ENCODE measurements at regions not wholly inside any gene's neighbourhood (a gene's known extent, or its start where the extent isn't known, plus 50 kb on each side); places are given as distances from the start of the nearest gene placed in this dataset.

DNA sequence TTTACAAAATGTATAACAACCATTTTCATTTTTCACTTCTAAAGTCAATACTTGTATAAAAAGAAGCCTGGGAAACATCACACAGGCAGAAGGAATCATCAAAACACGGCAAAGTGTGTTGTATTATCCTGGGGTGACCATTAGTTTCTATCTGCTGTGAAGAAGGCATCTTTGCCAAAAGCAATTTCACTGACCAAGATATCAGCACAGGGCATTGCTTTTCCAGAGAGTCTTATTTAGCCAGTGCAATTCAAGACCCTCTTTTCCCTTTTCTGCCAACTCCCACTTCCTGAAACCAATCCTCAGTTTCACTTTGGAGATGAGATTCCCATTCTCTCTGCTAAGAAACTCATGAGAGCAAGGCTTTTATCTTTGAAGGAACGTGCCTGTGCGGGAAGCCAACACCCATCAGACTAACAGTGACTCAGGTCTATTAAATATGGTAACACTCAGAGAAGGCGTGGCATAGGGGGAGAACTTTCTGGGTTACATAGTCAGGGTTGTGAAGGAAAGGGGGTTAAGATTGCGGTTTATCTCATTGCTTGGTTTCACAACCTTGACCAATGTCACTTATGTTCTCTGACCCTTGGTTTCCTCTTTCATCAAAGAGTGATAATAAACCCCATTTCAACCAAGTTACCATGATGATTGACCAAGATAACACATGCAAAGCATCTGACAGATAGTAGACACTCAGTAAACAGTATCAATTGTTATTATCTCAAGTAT lies 666.9 kb upstream of the KLF4 start:
- Histone ChIP-seq H3K4me3 (ENCODE audit: insufficient read length, low read depth) (no peak overlapping the region), H3K9me3 (ENCODE audit: insufficient read depth, low read length) (no peaks in the 10 kb centered on the region), H3K36me3 (ENCODE audit: insufficient read depth, insufficient read length, low read length) (no peaks in the 10 kb centered on the region), H3K27me3 (ENCODE audit: insufficient read depth, insufficient read length) (no peaks in the 10 kb centered on the region), H3K9ac (ENCODE audit: insufficient read length, low read depth) (no peak overlapping the region), H3K4me1 (ENCODE audit: insufficient read depth, insufficient read length) (peaks cover 2% of the 10 kb centered on the region)
- TF ChIP-seq YY1 (IDR thresholded peaks at IDR 0.05; ENCODE audit: insufficient read depth, insufficient read length) (no peak), ZNF274 (IDR thresholded peaks at IDR 0.05; ENCODE audit: low read depth, low read length) (no peak), SUZ12 (IDR thresholded peaks at IDR 0.05; ENCODE audit: extremely low read depth, insufficient read depth, insufficient read length) (no peak)
- DNase-seq (ENCODE audit: low read depth, low spot score) = no peak

DNA sequence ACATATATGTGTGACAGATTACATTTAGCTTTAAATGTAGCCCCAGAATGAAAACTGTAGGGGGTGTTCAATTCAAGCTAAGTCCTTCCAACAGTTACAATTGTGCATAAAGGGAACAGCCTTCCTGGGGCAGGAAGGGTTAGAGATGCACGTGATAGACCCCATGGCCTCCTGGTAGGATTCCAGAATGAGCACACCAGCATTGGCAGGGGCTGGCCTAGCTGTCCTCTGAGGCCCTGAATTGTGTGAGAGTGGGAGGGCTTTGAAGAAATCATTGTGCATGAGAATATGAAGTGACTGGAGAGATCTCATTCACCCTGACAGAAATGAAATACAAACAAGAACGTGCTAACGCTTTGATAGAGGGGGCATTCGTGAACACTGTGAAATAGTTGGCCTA lies 663.8 kb upstream of the KLF4 start:
- Histone ChIP-seq H3K36me3 (ENCODE audit: insufficient read depth, insufficient read length, low read length) (no peaks in the 10 kb centered on the region), H3K4me1 (ENCODE audit: insufficient read depth, insufficient read length) (peaks cover 2% of the 10 kb centered on the region)
- TF ChIP-seq ZNF274 (IDR thresholded peaks at IDR 0.05; ENCODE audit: low read depth, low read length) = no peak
- no peak for TF ChIP-seq SUZ12 (IDR thresholded peaks at IDR 0.05; ENCODE audit: extremely low read depth, insufficient read depth, insufficient read length)
- TF ChIP-seq YY1 (IDR thresholded peaks at IDR 0.05; ENCODE audit: insufficient read depth, insufficient read length) = no peak

DNA sequence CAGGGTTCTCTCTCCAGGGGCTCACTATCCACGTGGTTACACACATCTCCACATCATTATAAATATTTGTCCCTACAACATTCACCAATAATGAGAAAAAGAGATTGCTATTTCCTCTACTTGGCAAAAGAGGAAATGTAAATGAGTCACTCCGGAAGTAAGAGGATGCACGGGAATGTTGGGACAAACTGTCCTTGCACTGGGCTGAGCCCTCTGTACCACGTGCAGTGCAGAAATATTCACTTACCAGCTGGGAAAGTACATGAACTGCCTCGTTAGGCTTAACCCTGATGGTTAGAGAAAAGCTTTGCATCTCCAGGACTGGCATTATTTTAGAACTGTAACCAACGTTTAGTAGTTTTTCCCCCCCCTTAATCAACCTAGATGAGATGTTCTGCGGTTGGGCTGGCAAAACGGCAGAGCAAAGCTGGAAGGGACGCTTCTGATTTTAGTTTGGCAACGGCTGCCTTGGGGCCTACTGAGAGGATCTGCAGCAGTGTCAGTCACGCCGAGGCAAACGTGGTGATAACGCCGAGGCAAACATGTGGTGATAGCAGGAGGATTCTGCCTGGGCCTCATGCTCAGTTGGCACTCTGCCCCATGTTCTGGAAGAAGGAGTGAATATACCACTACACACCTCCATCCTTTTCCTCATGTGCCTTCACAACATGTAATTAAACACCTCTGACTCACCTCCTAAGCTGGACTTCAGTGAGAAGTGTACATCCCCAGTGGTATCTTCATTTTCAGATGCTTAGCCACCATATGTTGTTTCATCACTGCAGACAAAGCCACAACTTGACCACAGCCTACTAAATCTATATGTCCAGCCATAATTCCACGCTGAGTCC lies 661.4 kb upstream of the KLF4 start:
- Histone ChIP-seq H3K9ac (ENCODE audit: insufficient read length, low read depth) (no peak overlapping the region), H3K4me3 (ENCODE audit: insufficient read length, low read depth) (no peak overlapping the region), H3K27me3 (ENCODE audit: insufficient read depth, insufficient read length) (no peaks in the 10 kb centered on the region), H3K4me1 (ENCODE audit: insufficient read depth, insufficient read length) (peaks cover 2% of the 10 kb centered on the region), H3K9me3 (ENCODE audit: insufficient read depth, low read length) (no peaks in the 10 kb centered on the region), H3K36me3 (ENCODE audit: insufficient read depth, insufficient read length, low read length) (no peaks in the 10 kb centered on the region)
- DNase-seq (ENCODE audit: low read depth, low spot score) = no peak
- TF ChIP-seq ZNF274 (IDR thresholded peaks at IDR 0.05; ENCODE audit: low read depth, low read length) (no peak), YY1 (IDR thresholded peaks at IDR 0.05; ENCODE audit: insufficient read depth, insufficient read length) (no peak), SUZ12 (IDR thresholded peaks at IDR 0.05; ENCODE audit: extremely low read depth, insufficient read depth, insufficient read length) (no peak)

More for the DNA sequence above, 663.8 kb upstream of the KLF4 start:
- H3K4me3 ChIP-seq (ENCODE audit: insufficient read length, low read depth) = no peak overlapping the region
- no peaks in the 10 kb centered on the region for H3K27me3 ChIP-seq (ENCODE audit: insufficient read depth, insufficient read length)
- no peaks in the 10 kb centered on the region for H3K9me3 ChIP-seq (ENCODE audit: insufficient read depth, low read length)
- H3K9ac ChIP-seq (ENCODE audit: insufficient read length, low read depth) = no peak overlapping the region
- no peak for DNase-seq (ENCODE audit: low read depth, low spot score)

DNA sequence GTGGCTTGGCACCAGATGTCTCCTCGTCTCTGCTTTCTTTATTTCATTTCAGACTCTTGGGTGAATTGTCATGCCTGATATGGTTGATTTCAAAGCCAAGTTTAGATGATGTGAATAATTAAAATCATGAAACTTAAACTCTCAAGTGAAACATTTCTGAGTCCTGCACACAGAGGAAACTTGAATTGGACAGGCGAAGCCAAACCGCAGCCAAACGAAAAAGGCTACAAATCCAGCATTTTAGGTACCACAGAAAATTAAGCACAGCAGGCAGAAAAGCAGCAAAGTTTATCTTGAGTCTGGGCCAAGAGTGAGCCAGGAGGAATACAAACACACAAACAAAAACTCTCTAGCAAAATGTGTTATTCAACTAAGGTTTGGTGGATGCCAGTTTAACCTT lies 659.8 kb upstream of the KLF4 start:
- TF ChIP-seq SUZ12 (IDR thresholded peaks at IDR 0.05; ENCODE audit: extremely low read depth, insufficient read depth, insufficient read length) = no peak
- no peak for TF ChIP-seq ZNF274 (IDR thresholded peaks at IDR 0.05; ENCODE audit: low read depth, low read length)
- no peak for TF ChIP-seq YY1 (IDR thresholded peaks at IDR 0.05; ENCODE audit: insufficient read depth, insufficient read length)
- no peak overlapping the region for H3K4me3 ChIP-seq (ENCODE audit: insufficient read length, low read depth)
- no peaks in the 10 kb centered on the region for H3K9me3 ChIP-seq (ENCODE audit: insufficient read depth, low read length)
- no peaks in the 10 kb centered on the region for H3K27me3 ChIP-seq (ENCODE audit: insufficient read depth, insufficient read length)
- no peak overlapping the region for H3K9ac ChIP-seq (ENCODE audit: insufficient read length, low read depth)
- no peaks in the 10 kb centered on the region for H3K4me1 ChIP-seq (ENCODE audit: insufficient read depth, insufficient read length)
- no peak for DNase-seq (ENCODE audit: low read depth, low spot score)
- H3K36me3 ChIP-seq (ENCODE audit: insufficient read depth, insufficient read length, low read length) = no peaks in the 10 kb centered on the region

DNA sequence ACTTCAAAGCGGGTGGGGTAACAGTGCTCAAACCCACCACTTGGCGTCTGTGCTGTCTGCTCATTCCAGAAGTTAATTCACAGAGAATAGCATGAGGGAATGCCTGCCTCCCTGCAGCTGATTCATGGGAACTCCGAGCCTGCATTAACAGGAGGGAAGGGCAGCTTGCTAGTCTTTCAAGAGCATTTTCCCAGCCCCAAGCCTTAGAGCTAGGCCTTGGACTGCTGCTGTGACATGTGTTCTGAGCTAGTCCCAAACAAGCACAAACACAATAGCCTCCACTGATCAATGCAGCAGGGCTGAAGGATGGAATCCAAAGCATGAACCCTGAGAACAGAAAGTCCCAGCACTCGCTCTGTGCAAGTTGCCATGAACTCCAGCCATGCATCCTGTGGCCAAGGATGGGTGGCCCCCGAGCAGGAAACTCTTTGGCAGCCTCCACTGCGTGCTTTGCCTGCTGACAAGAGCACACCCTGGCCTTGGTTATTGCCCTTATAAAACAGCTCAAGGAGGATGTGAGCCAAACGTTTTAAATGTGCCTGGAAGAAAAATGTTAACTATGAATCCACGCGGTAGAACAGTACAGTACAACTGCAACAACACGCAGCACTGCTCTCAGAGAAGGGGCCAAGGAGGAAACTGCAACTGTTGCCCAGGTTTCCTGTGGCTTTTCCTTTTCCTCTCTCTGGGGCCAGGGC lies 653.1 kb upstream of the KLF4 start:
- Histone ChIP-seq H3K9me3 (ENCODE audit: insufficient read depth, low read length) (no peaks in the 10 kb centered on the region), H3K36me3 (ENCODE audit: insufficient read depth, insufficient read length, low read length) (no peaks in the 10 kb centered on the region), H3K9ac (ENCODE audit: insufficient read length, low read depth) (no peak overlapping the region), H3K4me1 (ENCODE audit: insufficient read depth, insufficient read length) (peaks cover 4% of the 10 kb centered on the region), H3K27me3 (ENCODE audit: insufficient read depth, insufficient read length) (no peaks in the 10 kb centered on the region), H3K4me3 (ENCODE audit: insufficient read length, low read depth) (no peak overlapping the region)
- TF ChIP-seq ZNF274 (IDR thresholded peaks at IDR 0.05; ENCODE audit: low read depth, low read length) = no peak
- TF ChIP-seq SUZ12 (IDR thresholded peaks at IDR 0.05; ENCODE audit: extremely low read depth, insufficient read depth, insufficient read length) = no peak
- TF ChIP-seq YY1 (IDR thresholded peaks at IDR 0.05; ENCODE audit: insufficient read depth, insufficient read length) = no peak
- DNase-seq (ENCODE audit: low read depth, low spot score) = peak; percentile 75

DNA sequence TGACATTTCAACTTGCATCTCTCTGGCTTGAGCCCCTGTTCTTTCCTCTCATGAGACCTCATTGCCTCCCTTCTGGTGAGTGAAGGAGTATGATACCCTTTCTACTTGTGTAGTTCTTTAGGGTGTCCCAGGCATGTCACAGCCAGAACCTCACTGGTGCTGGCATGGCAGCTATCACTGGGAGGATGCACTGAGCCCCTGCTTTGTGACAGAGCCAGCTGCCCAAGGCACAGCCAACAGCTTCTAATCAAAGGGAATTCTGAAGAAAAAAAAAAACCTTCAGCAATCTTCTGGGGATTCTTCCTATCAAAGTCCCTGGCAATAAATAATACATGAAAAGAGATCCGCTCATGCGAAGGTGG lies 652.6 kb upstream of the KLF4 start:
- no peak for DNase-seq (ENCODE audit: low read depth, low spot score)
- no peaks in the 10 kb centered on the region for H3K27me3 ChIP-seq (ENCODE audit: insufficient read depth, insufficient read length)
- H3K36me3 ChIP-seq (ENCODE audit: insufficient read depth, insufficient read length, low read length) = no peaks in the 10 kb centered on the region
- H3K4me3 ChIP-seq (ENCODE audit: insufficient read length, low read depth) = no peak overlapping the region
- no peak overlapping the region for H3K9ac ChIP-seq (ENCODE audit: insufficient read length, low read depth)
- no peaks in the 10 kb centered on the region for H3K9me3 ChIP-seq (ENCODE audit: insufficient read depth, low read length)
- peaks cover 4% of the 10 kb centered on the region for H3K4me1 ChIP-seq (ENCODE audit: insufficient read depth, insufficient read length)
- TF ChIP-seq YY1 (IDR thresholded peaks at IDR 0.05; ENCODE audit: insufficient read depth, insufficient read length) (no peak), ZNF274 (IDR thresholded peaks at IDR 0.05; ENCODE audit: low read depth, low read length) (no peak), SUZ12 (IDR thresholded peaks at IDR 0.05; ENCODE audit: extremely low read depth, insufficient read depth, insufficient read length) (no peak)

DNA sequence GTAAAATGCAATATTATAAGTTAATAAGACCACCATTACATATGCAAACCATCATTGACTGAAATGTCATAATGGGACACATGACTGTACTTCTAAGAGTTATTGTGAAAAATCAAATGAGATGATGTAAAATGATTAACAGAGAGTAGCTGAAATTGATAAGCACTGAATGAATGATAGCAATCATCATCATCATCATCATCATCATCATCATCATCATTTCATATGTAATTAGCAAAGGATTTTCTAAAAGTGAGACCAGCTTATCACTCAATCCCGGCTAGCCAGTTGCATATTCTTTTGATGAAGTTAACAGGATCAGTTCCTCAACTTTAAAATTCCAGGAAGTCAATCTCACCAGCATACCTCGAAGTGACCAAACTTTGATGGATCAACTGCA lies 650.3 kb upstream of the KLF4 start:
- no peaks in the 10 kb centered on the region for H3K9me3 ChIP-seq (ENCODE audit: insufficient read depth, low read length)
- no peak for DNase-seq (ENCODE audit: low read depth, low spot score)
- TF ChIP-seq YY1 (IDR thresholded peaks at IDR 0.05; ENCODE audit: insufficient read depth, insufficient read length) (no peak), ZNF274 (IDR thresholded peaks at IDR 0.05; ENCODE audit: low read depth, low read length) (no peak), SUZ12 (IDR thresholded peaks at IDR 0.05; ENCODE audit: extremely low read depth, insufficient read depth, insufficient read length) (no peak)
- no peak overlapping the region for H3K9ac ChIP-seq (ENCODE audit: insufficient read length, low read depth)
- no peak overlapping the region for H3K4me3 ChIP-seq (ENCODE audit: insufficient read length, low read depth)
- peaks cover 4% of the 10 kb centered on the region for H3K4me1 ChIP-seq (ENCODE audit: insufficient read depth, insufficient read length)
- no peaks in the 10 kb centered on the region for H3K27me3 ChIP-seq (ENCODE audit: insufficient read depth, insufficient read length)
- no peaks in the 10 kb centered on the region for H3K36me3 ChIP-seq (ENCODE audit: insufficient read depth, insufficient read length, low read length)

All from NT2/D1 (cell line).